ENCODE measurements at regions not wholly inside any gene's neighbourhood (a gene's known extent, or its start where the extent isn't known, plus 50 kb on each side); places are given as distances from the start of the nearest gene placed in this dataset.

DNA sequence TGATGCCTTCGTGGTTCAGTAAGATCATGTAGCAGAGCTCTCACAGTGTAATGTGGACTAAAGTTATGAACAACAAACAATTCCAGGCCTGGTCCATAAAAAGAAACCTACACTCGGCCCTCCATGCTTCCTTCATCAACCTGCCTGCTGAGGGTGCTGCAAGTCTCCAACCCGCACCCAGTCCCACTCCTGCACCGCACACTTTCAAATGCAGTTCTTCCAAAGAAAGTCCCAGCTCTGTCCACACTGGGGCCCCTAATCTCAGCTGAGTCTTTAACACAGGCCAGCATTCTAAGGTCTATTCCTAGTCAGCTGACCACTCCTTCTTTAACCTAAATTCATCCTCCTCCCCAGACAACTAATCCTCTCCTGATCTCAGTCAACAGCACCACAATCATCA, 71.5 kb upstream of the NR5A2 start:
- no peak for DNase-seq

DNA sequence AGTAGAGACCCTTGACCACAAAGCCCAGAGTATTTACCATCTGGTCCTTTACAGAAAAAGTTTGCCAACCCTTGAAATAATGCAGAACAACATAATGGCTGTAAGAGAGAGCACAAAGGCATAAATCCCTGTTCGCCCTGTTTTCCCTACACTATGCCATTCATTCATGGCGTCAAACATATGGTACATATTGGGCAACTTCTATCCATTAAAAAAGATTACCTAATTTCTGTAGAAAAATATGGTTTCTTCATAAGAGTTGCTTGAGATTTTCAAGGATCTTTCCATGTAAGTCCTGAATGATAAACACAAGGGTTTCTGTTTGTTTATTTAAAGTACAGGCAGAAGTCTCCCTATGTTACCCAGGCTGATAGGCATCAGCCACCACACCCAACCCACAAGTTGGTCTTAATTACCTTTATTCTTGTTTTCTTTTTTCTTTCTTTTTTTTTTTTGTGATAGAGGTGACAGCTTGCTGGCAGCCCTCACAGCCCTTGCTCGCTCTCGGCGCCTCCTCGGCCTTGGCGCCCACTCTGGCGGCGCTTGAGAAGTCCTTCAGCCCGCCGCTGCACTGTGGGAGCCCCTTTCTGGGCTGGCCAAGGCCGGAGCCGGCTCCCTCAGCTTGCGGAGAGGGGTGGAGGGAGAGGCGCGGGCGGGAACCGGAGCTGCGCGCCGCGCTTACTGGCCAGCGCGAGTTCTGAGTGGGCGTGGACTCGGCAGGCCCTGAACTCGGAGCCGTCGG, 68.3 kb upstream of the NR5A2 start:
- DNase-seq: no peak

DNA sequence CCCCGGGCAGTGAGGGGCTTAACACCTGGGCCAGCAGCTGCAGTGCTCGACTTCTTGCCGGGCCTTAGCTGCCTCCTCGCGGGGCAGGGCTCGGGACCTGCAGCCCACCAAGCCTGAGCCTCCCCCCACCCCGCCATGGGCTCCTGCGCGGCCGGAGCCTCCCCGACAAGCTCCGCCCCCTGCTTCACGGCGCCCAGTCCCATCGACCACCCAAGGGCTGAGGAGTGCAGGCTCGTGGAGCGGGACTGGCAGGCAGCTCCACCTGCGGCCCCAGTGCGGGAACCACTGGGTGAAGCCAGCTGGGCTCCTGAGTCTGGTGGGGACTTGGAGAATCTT, 67.8 kb upstream of the NR5A2 start:
- DNase-seq: no peak

DNA sequence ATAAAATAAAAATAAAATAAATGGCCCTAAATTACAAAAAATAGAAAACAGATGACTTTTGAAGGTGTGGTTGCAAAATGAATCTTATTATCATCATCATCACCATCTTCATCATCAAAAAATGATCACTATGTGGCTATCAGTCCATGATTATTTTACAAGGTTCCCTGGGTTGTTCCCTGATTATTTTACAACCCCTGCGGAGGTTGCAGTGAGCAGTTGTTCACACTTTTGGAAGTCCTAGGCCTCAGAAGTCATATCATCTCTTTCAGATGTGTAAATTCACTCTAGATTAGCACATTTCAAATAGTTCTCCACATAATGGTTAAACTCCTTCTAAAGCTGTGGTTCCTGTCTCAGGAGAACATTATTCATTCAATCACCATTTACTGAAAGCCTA, 57.4 kb upstream of the NR5A2 start:
- DNase-seq: no peak

- DNase-seq: no peak
These were observed 50.9 kb upstream of the NR5A2 start for GRCh38 chr1:199976496-199977144.

Data from CD4-positive, alpha-beta T cell treated with Interleukin-10 for 1 hour (primary cell).